PFSK-1 (cell line): ENCODE measurements at regions not wholly inside any gene's neighbourhood (a gene's known extent, or its start where the extent isn't known, plus 50 kb on each side); places are given as distances from the start of the nearest gene placed in this dataset.

Experiments
- FOXP2 ChIP-seq: optimal IDR thresholded peaks from 2 replicates; pipeline ENCODE3; 2011; ENCODE audit warnings: borderline replicate concordance, control low read depth, inconsistent platforms; ENCODE audit not compliant: insufficient read depth; ENCODE audit errors: extremely low read length, extremely low read depth
- POLR2AphosphoS5 ChIP-seq: IDR thresholded peaks from 2 replicates; pipeline ENCODE4 v1.6.1; 2012; ENCODE audit warnings: low read depth, mild to moderate bottlenecking, control low read depth, low read length, moderate library complexity
- REST ChIP-seq, 2 experiments: IDR thresholded peaks; 2 replicates each; pipeline versions ENCODE4 v1.6.1 to v1.8.0; 2011 to 2012; ENCODE audit warnings: low read depth in 2 of 2, low read length in 2 of 2, control low read depth in 1 of 2, inconsistent platforms in 1 of 2, mild to moderate bottlenecking in 1 of 2, moderate library complexity in 1 of 2; ENCODE audit not compliant: insufficient read depth in 1 of 2
- SIN3A ChIP-seq: IDR thresholded peaks from 2 replicates; pipeline ENCODE4 v1.6.1; 2012; ENCODE audit warnings: mild to moderate bottlenecking, low read length, moderate library complexity, borderline replicate concordance; ENCODE audit not compliant: insufficient read depth
- TAF1 ChIP-seq: IDR thresholded peaks from 2 replicates; pipeline ENCODE4 v1.6.1; 2012; ENCODE audit warnings: low read length, control low read depth, borderline replicate concordance; ENCODE audit not compliant: insufficient read depth

GRCh38 chr10:28977518-28977917, 300.2 kb downstream of the BAMBI start:
- no peak for TF ChIP-seq FOXP2
- TF ChIP-seq REST (IDR thresholded peaks at IDR 0.05; ENCODE audit: insufficient read depth in 1 of 2, low read depth in 2 of 2, low read length in 2 of 2), result no peak
- no peak for TF ChIP-seq POLR2AphosphoS5
- no peak for TF ChIP-seq TAF1
- no peak for TF ChIP-seq SIN3A

GRCh38 chr10:28980264-28980663, 302.9 kb downstream of the BAMBI start:
- TF ChIP-seq TAF1 (no peak), REST (IDR thresholded peaks at IDR 0.05; ENCODE audit: insufficient read depth in 1 of 2, low read depth in 2 of 2, low read length in 2 of 2) (no peak), SIN3A (no peak), POLR2AphosphoS5 (no peak), FOXP2 (no peak)

GRCh38 chr10:28981007-28981406, 303.7 kb downstream of the BAMBI start:
- TF ChIP-seq TAF1, result no peak
- TF ChIP-seq POLR2AphosphoS5, result no peak
- TF ChIP-seq SIN3A, result no peak
- no peak for TF ChIP-seq FOXP2
- no peak for TF ChIP-seq REST (IDR thresholded peaks at IDR 0.05; ENCODE audit: insufficient read depth in 1 of 2, low read depth in 2 of 2, low read length in 2 of 2)

DNA sequence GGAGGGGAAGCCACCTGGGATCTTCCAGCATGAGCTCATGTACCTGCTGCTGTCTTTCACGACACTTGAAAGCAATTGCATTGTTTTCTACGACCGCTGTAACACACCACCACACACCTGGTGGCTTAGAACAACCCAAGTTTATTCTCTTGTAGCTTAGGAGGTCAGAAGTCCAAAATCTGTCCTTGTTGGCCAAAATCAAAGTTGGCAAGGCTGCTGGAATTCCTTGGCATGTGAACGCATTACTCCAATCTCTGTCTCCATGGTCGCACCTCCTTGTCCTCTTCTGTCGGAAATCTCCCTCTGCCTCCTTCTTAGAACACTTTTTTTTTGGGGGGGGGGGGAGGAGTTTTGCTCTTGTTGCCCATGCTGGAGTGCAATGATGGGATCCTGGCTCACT, 305.7 kb downstream of the BAMBI start:
- no peak for TF ChIP-seq TAF1
- TF ChIP-seq REST (IDR thresholded peaks at IDR 0.05; ENCODE audit: insufficient read depth in 1 of 2, low read depth in 2 of 2, low read length in 2 of 2), result no peak
- no peak for TF ChIP-seq POLR2AphosphoS5
- no peak for TF ChIP-seq FOXP2
- TF ChIP-seq SIN3A, result no peak

GRCh38 chr10:28983799-28984198, 305.1 kb upstream of the LYZL1 start:
- TF ChIP-seq SIN3A (no peak), POLR2AphosphoS5 (no peak), REST (IDR thresholded peaks at IDR 0.05; ENCODE audit: insufficient read depth in 1 of 2, low read depth in 2 of 2, low read length in 2 of 2) (no peak), TAF1 (no peak), FOXP2 (no peak)
